Brain microvascular endothelial cell (primary cell): ENCODE measurements at regions not wholly inside any gene's neighbourhood (a gene's known extent, or its start where the extent isn't known, plus 50 kb on each side); places are given as distances from the start of the nearest gene placed in this dataset.
"Not testable (repeated sequence)": the region's sequence is repeated elsewhere in the genome, so short reads cannot be mapped to it uniquely, and the experiment has no call there.

ENCODE experiments used
- DNase-seq: peaks from one replicate; pipeline ENCODE4 v3.0.0-alpha.2; 2020
- H3K27ac ChIP-seq: fragments of 250-450 bp; sonication (Bioruptor Pico); 2 replicates; pipeline ENCODE4 v1.5.1; 2020; ENCODE audit warnings: mild to moderate bottlenecking, moderate library complexity
- H3K27me3 ChIP-seq: fragments of 250-450 bp; sonication (Bioruptor Pico); replicated peaks from 2 replicates; pipeline ENCODE4 v1.5.1; 2020; ENCODE audit warnings: mild to moderate bottlenecking
- H3K36me3 ChIP-seq: fragments of 250-450 bp; sonication (Bioruptor Pico); replicated peaks from 2 replicates; pipeline ENCODE4 v1.5.1; 2020; ENCODE audit warnings: mild to moderate bottlenecking
- H3K4me3 ChIP-seq: 2 replicates; pipeline ENCODE4 v1.5.1; 2011; ENCODE audit warnings: low read depth, mild to moderate bottlenecking, control low read depth, low read length, moderate library complexity
- CTCF ChIP-seq: IDR thresholded peaks from 2 replicates; pipeline ENCODE4 v1.5.1; 2011; ENCODE audit warnings: low read depth, mild to moderate bottlenecking, moderate library complexity, low read length, control low read depth, inconsistent platforms; ENCODE audit errors: missing control alignments
- in situ Hi-C: cut with HindIII; loops from 2 replicates; pipeline ENCODE4 v1.10.0; 2017; ENCODE audit warnings: low sequenced_read_pairs, low pct_ligation_motif_present

DNA sequence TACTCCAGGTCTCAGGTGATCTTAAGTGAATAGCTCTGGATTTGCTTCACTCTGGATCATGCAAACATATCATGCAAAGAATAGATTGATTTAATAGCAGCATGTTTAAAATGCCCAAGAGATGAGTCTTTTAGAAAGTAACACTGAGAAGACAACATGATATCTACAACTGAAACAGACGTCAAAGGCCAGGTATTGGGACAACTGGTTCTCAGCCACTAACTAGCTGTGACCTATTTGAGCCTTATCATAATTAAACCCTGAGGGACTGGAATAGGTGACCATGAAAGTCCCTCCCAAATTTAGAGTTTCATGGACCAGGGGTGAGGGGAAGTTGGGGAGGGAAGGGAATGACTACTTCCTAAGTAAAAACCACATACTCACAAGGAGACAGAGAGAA lies 95.7 kb downstream of the NIBAN1 start:
- Histone ChIP-seq H3K27me3 (no peaks in the 10 kb centered on the region), H3K27ac (no peak overlapping the region), H3K4me3 (no peak overlapping the region), H3K36me3 (no peaks in the 10 kb centered on the region)
- no peak for TF ChIP-seq CTCF
- in situ Hi-C loops, result no loop called here
- no peak for DNase-seq

GRCh38 chr1:184878002-184878401 lies 96.3 kb downstream of the NIBAN1 start:
- H3K27me3 ChIP-seq, result no peaks in the 10 kb centered on the region
- no peak for DNase-seq
- TF ChIP-seq CTCF, result no peak
- no peaks in the 10 kb centered on the region for H3K36me3 ChIP-seq
- H3K4me3 ChIP-seq, result no peak overlapping the region
- in situ Hi-C loops, result no loop called here
- H3K27ac ChIP-seq, result no peak overlapping the region

- H3K27ac ChIP-seq, H3K4me3 ChIP-seq, H3K36me3 ChIP-seq, H3K27me3 ChIP-seq, DNase-seq, in situ Hi-C loops: not testable (repeated sequence)
Observed at GRCh38 chr1:184876015-184876414, 98.3 kb downstream of the NIBAN1 start.

- DNase-seq, result no peak
- Histone ChIP-seq H3K27ac (no peak overlapping the region), H3K27me3 (no peaks in the 10 kb centered on the region), H3K4me3 (no peak overlapping the region), H3K36me3 (no peaks in the 10 kb centered on the region)
- in situ Hi-C loops, result no loop called here
- no peak for TF ChIP-seq CTCF
Observed at GRCh38 chr1:184875218-184875617, 99.1 kb downstream of the NIBAN1 start.

DNA sequence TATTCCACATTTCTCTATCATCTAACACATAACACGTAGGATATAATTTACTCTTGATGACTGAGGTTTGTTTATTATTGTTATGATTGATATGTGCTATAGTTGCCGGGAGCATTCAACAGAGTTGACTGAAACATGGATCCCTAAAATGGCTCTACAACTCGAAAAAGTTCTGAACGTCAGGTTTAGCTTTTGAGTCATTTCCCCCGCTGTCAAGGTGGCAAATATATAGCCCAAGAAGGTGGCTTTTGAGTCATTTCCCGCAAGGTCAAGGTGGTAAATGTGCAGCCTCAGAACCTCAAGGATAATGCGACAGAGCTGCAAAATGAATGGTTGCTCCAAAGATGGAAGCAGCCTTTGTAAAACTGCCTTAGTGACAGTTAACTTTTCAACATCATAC lies 104.0 kb downstream of the NIBAN1 start:
- Histone ChIP-seq H3K27ac (no peak overlapping the region), H3K27me3 (no peaks in the 10 kb centered on the region), H3K4me3 (no peak overlapping the region), H3K36me3 (no peaks in the 10 kb centered on the region)
- in situ Hi-C loops, result no loop called here
- DNase-seq, result no peak
- no peak for TF ChIP-seq CTCF

GRCh38 chr1:184867866-184868689 lies 106.2 kb downstream of the NIBAN1 start:
- Histone ChIP-seq H3K27ac (no peak overlapping the region), H3K36me3 (no peaks in the 10 kb centered on the region), H3K4me3 (no peak overlapping the region), H3K27me3 (no peaks in the 10 kb centered on the region)
- in situ Hi-C loops, result no loop called here
- no peak for TF ChIP-seq CTCF
- DNase-seq, result no peak
